ENCODE measurements at regions not wholly inside any gene's neighbourhood (a gene's known extent, or its start where the extent isn't known, plus 50 kb on each side); places are given as distances from the start of the nearest gene placed in this dataset.

- TF ChIP-seq EZH2 (IDR thresholded peaks at IDR 0.05; ENCODE audit: insufficient read depth, poor library complexity, severe bottlenecking) (no peak), EZH2phosphoT487 (IDR thresholded peaks at IDR 0.05; ENCODE audit: insufficient read depth, low read depth) (no peak)
Observed at GRCh38 chr2:122736279-122736678, 980.8 kb downstream of the TSN start.
